ENCODE measurements at regions not wholly inside any gene's neighbourhood (a gene's known extent, or its start where the extent isn't known, plus 50 kb on each side); places are given as distances from the start of the nearest gene placed in this dataset.
"Not testable (repeated sequence)": the region's sequence is repeated elsewhere in the genome, so short reads cannot be mapped to it uniquely, and the experiment has no call there.

GRCh38 chr6:26720663-26721218 lies 61.2 kb upstream of the ZNF322 start:
- not testable (repeated sequence) for DNase-seq

GRCh38 chr6:26730019-26730766 lies 70.6 kb upstream of the ZNF322 start:
- not testable (repeated sequence) for DNase-seq

GRCh38 chr6:26734776-26735472 lies 75.4 kb upstream of the ZNF322 start:
- not testable (repeated sequence) for DNase-seq

GRCh38 chr6:26739811-26740210 lies 80.3 kb upstream of the ZNF322 start:
- no peak for DNase-seq

GRCh38 chr6:26743157-26743821 lies 83.7 kb upstream of the ZNF322 start:
- no peak for DNase-seq

- no peak for DNase-seq
Measured at GRCh38 chr6:26743941-26744699, 84.6 kb upstream of the ZNF322 start.

GRCh38 chr6:26744837-26745282 lies 85.3 kb upstream of the ZNF322 start:
- DNase-seq = not testable (repeated sequence)

GRCh38 chr6:26745964-26746363 lies 86.4 kb upstream of the ZNF322 start:
- DNase-seq = not testable (repeated sequence)

- DNase-seq = not testable (repeated sequence)
Measured at GRCh38 chr6:26749126-26749758, 89.7 kb upstream of the ZNF322 start.

- DNase-seq = not testable (repeated sequence)
Measured at GRCh38 chr6:26749759-26750126, 90.2 kb upstream of the ZNF322 start.

- no peak for DNase-seq
Measured at GRCh38 chr6:26754212-26754611, 94.7 kb upstream of the ZNF322 start.

- not testable (repeated sequence) for DNase-seq
Measured at GRCh38 chr6:26754801-26755200, 95.3 kb upstream of the ZNF322 start.

GRCh38 chr6:26756067-26756805 lies 96.7 kb upstream of the ZNF322 start:
- DNase-seq = not testable (repeated sequence)

- not testable (repeated sequence) for DNase-seq
Measured at GRCh38 chr6:26766203-26766902, 106.8 kb upstream of the ZNF322 start.

GRCh38 chr6:26770941-26771666 lies 111.6 kb upstream of the ZNF322 start:
- DNase-seq = not testable (repeated sequence)

GRCh38 chr6:26773414-26773813 lies 113.9 kb upstream of the ZNF322 start:
- not testable (repeated sequence) for DNase-seq

- not testable (repeated sequence) for DNase-seq
Measured at GRCh38 chr6:26780563-26780962, 121.0 kb upstream of the ZNF322 start.

- DNase-seq = not testable (repeated sequence)
Measured at GRCh38 chr6:26795474-26796307, 136.1 kb upstream of the ZNF322 start.
